Brain microvascular endothelial cell (primary cell): ENCODE measurements at regions not wholly inside any gene's neighbourhood (a gene's known extent, or its start where the extent isn't known, plus 50 kb on each side); places are given as distances from the start of the nearest gene placed in this dataset.

ENCODE experiments used
- DNase-seq: peaks from one replicate; pipeline ENCODE4 v3.0.0-alpha.2; 2020
- H3K27ac ChIP-seq: fragments of 250-450 bp; sonication (Bioruptor Pico); 2 replicates; pipeline ENCODE4 v1.5.1; 2020; ENCODE audit warnings: mild to moderate bottlenecking, moderate library complexity
- H3K27me3 ChIP-seq: fragments of 250-450 bp; sonication (Bioruptor Pico); replicated peaks from 2 replicates; pipeline ENCODE4 v1.5.1; 2020; ENCODE audit warnings: mild to moderate bottlenecking
- H3K36me3 ChIP-seq: fragments of 250-450 bp; sonication (Bioruptor Pico); replicated peaks from 2 replicates; pipeline ENCODE4 v1.5.1; 2020; ENCODE audit warnings: mild to moderate bottlenecking
- H3K4me3 ChIP-seq: 2 replicates; pipeline ENCODE4 v1.5.1; 2011; ENCODE audit warnings: low read depth, mild to moderate bottlenecking, control low read depth, low read length, moderate library complexity
- CTCF ChIP-seq: IDR thresholded peaks from 2 replicates; pipeline ENCODE4 v1.5.1; 2011; ENCODE audit warnings: low read depth, mild to moderate bottlenecking, moderate library complexity, low read length, control low read depth, inconsistent platforms; ENCODE audit errors: missing control alignments
- in situ Hi-C: cut with HindIII; loops from 2 replicates; pipeline ENCODE4 v1.10.0; 2017; ENCODE audit warnings: low sequenced_read_pairs, low pct_ligation_motif_present

GRCh38 chr2:236712961-236713673 is 143.5 kb downstream of the ACKR3 start:
- DNase-seq = no peak
- no peak overlapping the region for H3K27ac ChIP-seq
- no peaks in the 10 kb centered on the region for H3K27me3 ChIP-seq
- no peak overlapping the region for H3K4me3 ChIP-seq
- no peaks in the 10 kb centered on the region for H3K36me3 ChIP-seq
- in situ Hi-C loops = no loop called here
- TF ChIP-seq CTCF = no peak

- DNase-seq = no peak
- Histone ChIP-seq H3K36me3 (no peaks in the 10 kb centered on the region), H3K27me3 (no peaks in the 10 kb centered on the region), H3K27ac (no peak overlapping the region), H3K4me3 (no peak overlapping the region)
- no peak for TF ChIP-seq CTCF
- in situ Hi-C loops = no loop called here
These were observed 144.5 kb downstream of the ACKR3 start for GRCh38 chr2:236714080-236714479.

- H3K36me3 ChIP-seq = no peaks in the 10 kb centered on the region
- no peaks in the 10 kb centered on the region for H3K27me3 ChIP-seq
- TF ChIP-seq CTCF = no peak
- H3K27ac ChIP-seq = no peak overlapping the region
- no peak overlapping the region for H3K4me3 ChIP-seq
- no peak for DNase-seq
- in situ Hi-C loops = no loop called here
These were observed 145.5 kb downstream of the ACKR3 start for GRCh38 chr2:236715077-236715476.

DNA sequence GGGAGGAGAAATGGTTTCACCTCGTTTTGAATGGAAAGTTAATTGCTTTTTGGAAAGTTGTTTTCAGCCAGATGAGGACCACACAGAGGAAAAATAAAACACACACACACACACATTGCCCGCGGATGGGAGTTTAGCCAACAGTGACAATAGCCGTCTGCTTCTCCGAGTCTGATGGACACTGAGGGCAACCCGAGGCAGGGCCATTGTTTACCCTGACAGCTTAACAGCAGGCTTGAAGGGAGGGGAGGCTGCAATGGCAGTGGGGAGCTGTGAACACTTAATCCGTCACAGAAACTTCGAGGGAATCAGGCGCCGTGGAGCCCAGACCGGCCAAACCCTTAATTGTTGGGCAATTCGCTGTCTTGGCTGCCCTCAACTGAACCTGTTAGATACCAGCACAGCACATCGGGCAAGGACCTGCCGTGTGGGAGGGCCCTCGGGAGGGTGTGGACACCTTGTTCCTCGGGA is 145.9 kb downstream of the ACKR3 start:
- no peak for DNase-seq
- Histone ChIP-seq H3K4me3 (no peak overlapping the region), H3K27me3 (no peaks in the 10 kb centered on the region), H3K27ac (no peak overlapping the region), H3K36me3 (no peaks in the 10 kb centered on the region)
- TF ChIP-seq CTCF = no peak
- in situ Hi-C loops = no loop called here

DNA sequence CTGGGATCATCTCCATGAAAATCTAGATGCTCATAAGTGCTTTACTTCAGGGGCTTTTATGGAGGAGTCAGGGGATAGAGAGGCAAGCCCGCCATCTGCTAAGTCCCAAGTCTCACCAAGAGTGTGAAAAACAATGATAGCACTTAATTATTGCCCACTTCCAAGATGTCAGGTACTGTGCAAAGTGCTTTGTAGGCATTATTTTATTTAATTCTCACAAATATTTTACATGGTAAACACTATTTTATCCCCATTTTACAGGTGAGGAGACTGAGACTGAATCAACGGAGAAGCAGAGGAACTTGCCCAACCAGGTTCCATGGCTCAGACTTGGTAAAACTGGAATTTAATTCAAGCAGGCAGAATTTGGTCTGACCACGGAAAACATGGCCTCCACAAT is 147.5 kb downstream of the ACKR3 start:
- in situ Hi-C loops = no loop called here
- H3K4me3 ChIP-seq = no peak overlapping the region
- TF ChIP-seq CTCF = no peak
- no peaks in the 10 kb centered on the region for H3K27me3 ChIP-seq
- no peak overlapping the region for H3K27ac ChIP-seq
- no peaks in the 10 kb centered on the region for H3K36me3 ChIP-seq
- DNase-seq = no peak

DNA sequence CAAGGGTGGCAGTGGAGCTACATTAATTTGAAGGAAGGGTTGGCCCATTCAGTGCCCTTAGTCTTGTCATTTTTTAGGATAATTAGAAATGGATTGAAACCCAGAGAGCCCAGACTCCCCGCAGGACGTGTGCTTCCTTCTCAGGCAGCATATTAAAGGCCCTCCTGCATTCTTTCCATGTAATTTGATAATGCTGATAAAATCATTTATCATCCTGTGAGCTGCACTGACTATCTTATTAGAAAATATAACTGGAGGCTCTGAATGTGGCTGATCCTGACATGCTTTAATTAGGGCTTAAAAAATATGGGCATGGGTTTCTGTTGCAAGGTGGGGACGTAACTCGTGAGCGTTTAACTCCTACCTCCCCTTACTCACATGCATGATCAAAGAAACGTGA is 148.1 kb downstream of the ACKR3 start:
- Histone ChIP-seq H3K27me3 (no peaks in the 10 kb centered on the region), H3K36me3 (no peaks in the 10 kb centered on the region), H3K27ac (no peak overlapping the region), H3K4me3 (no peak overlapping the region)
- TF ChIP-seq CTCF = no peak
- in situ Hi-C loops = no loop called here
- DNase-seq = no peak
